ENCODE measurements at regions not wholly inside any gene's neighbourhood (a gene's known extent, or its start where the extent isn't known, plus 50 kb on each side); places are given as distances from the start of the nearest gene placed in this dataset.

DNA sequence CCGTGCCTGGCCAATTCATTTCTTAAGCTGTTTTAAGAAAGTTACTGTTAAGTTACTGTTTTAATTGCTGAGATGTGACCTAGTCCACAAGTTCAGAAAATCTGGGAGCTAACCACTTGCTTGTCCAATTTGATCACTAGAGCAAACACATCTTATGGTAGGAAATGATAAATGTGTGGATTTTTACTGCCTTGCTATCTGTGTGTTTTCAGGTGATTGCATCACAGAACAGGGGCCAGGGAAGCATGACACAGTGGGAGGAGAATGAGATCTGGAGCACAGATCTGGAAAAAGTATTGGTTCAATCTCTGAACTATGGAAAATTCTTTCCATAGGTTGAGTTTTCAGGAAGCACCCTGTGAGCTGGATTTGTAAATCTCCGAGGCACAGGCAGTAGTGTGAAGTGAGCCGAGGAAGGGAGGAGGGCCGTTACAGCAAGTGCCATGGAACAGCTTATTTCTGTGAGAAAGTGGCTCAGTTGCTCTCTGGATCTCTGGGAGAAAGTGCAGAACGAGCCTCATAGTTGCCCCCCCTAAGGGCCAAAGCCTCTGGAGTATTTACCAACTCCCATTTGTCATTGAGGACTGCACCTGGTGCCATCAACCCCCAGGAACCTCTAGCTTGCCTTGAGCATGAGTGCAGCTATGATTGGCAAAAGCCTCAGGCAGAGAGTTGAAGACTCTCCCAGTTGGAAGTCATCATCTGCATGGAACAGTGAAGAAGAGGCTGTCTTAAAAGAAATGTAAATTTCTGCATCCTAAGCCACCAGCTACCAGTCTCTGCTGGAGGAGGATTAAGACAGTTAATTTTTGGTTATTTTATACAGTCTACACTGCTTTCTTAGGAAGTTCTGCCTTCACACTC, 161.8 kb upstream of the CLINT1 start:
- H3K27ac ChIP-seq: peak overlapping the region; percentile 92
- H3K9me3 ChIP-seq (ENCODE audit: low read depth, low read length): no peaks in the 10 kb centered on the region
- peak overlapping the region; percentile 59 for H3K4me3 ChIP-seq
- peak; percentile 40 for DNase-seq (ENCODE audit: low read depth, low spot score)
- TF ChIP-seq POLR2AphosphoS5 (IDR thresholded peaks at IDR 0.05; ENCODE audit: borderline replicate concordance, low read depth, low read length) (no peak), FOXP2 (optimal IDR thresholded peaks at IDR 0.05; ENCODE audit: control extremely low read depth, extremely low read length, insufficient read depth) (no peak), EZH2 (IDR thresholded peaks at IDR 0.05) (no peak)
- no peak overlapping the region for H3K9ac ChIP-seq (ENCODE audit: insufficient read length)
- H3K36me3 ChIP-seq (ENCODE audit: insufficient read depth, low read length): no peaks in the 10 kb centered on the region

DNA sequence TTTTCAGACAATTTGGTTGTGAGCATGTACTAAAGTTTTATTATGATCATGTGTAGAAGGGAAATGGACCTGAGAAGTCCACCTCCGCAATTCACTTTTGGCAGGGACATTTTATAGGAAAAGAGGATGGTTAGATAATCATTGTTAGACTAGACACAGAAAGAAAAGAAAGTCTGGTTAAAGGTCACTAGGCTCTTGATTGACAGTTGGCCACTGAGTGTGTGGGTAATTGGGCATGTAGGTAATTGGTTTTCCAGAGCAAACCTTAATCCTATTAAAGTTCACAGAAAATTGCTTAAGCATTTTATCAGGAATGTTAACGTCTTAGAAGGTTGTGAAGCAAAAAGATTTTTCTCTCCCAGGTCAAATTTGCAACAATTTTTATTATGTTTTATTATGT, 158.5 kb upstream of the CLINT1 start:
- Histone ChIP-seq H3K36me3 (ENCODE audit: insufficient read depth, low read length) (no peaks in the 10 kb centered on the region), H3K4me3 (no peak overlapping the region), H3K27ac (no peak overlapping the region), H3K9me3 (ENCODE audit: low read depth, low read length) (no peaks in the 10 kb centered on the region), H3K9ac (ENCODE audit: insufficient read length) (no peak overlapping the region)
- DNase-seq (ENCODE audit: low read depth, low spot score): no peak
- TF ChIP-seq EZH2 (IDR thresholded peaks at IDR 0.05) (no peak), FOXP2 (optimal IDR thresholded peaks at IDR 0.05; ENCODE audit: control extremely low read depth, extremely low read length, insufficient read depth) (no peak), POLR2AphosphoS5 (IDR thresholded peaks at IDR 0.05; ENCODE audit: borderline replicate concordance, low read depth, low read length) (no peak)

DNA sequence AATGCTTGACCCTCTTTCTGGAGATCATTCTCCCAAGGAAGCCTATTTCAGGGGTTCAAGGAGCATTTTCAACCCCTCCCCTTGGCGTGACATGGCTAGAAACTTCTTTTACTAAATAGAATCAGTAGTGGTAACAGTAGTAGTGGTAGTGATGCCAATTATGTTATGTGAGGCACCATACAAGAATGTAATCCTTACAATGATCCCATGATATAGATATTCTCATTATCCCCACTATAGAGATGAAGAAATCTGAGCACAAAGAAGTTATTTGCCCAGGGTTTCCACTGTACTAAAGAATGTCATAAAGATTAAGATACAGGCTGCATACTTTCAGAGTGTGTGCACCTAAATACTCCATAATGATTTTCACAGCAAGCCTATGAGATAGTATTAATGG, 155.4 kb upstream of the CLINT1 start:
- Histone ChIP-seq H3K9me3 (ENCODE audit: low read depth, low read length) (no peaks in the 10 kb centered on the region), H3K27ac (no peak overlapping the region), H3K36me3 (ENCODE audit: insufficient read depth, low read length) (no peaks in the 10 kb centered on the region), H3K4me3 (no peak overlapping the region), H3K9ac (ENCODE audit: insufficient read length) (no peak overlapping the region)
- DNase-seq (ENCODE audit: low read depth, low spot score): no peak
- TF ChIP-seq POLR2AphosphoS5 (IDR thresholded peaks at IDR 0.05; ENCODE audit: borderline replicate concordance, low read depth, low read length) (no peak), EZH2 (IDR thresholded peaks at IDR 0.05) (no peak), FOXP2 (optimal IDR thresholded peaks at IDR 0.05; ENCODE audit: control extremely low read depth, extremely low read length, insufficient read depth) (no peak)

DNA sequence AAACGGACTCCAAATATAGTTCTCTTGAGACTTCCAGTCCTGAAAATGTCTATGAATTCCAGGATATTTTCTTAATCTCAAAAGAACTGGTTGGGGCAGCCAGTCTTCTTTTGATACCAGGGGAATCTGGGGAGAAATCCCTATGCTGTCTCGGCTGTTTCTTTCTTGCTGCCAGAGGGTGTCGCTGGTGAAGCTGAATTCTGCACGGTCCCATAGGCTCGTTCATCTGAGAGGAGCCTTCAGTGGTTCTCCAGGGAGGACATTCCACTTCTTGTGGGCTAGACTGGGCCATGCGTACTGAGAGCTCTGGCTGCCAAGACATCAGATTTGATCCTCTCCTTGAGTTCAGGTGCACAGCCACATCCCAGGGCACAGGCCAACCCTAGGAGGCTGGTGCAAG, 155.0 kb upstream of the CLINT1 start:
- H3K36me3 ChIP-seq (ENCODE audit: insufficient read depth, low read length): no peaks in the 10 kb centered on the region
- no peaks in the 10 kb centered on the region for H3K9me3 ChIP-seq (ENCODE audit: low read depth, low read length)
- H3K27ac ChIP-seq: no peak overlapping the region
- no peak overlapping the region for H3K9ac ChIP-seq (ENCODE audit: insufficient read length)
- TF ChIP-seq FOXP2 (optimal IDR thresholded peaks at IDR 0.05; ENCODE audit: control extremely low read depth, extremely low read length, insufficient read depth): no peak
- no peak for TF ChIP-seq POLR2AphosphoS5 (IDR thresholded peaks at IDR 0.05; ENCODE audit: borderline replicate concordance, low read depth, low read length)
- TF ChIP-seq EZH2 (IDR thresholded peaks at IDR 0.05): no peak
- no peak for DNase-seq (ENCODE audit: low read depth, low spot score)
- H3K4me3 ChIP-seq: no peak overlapping the region

DNA sequence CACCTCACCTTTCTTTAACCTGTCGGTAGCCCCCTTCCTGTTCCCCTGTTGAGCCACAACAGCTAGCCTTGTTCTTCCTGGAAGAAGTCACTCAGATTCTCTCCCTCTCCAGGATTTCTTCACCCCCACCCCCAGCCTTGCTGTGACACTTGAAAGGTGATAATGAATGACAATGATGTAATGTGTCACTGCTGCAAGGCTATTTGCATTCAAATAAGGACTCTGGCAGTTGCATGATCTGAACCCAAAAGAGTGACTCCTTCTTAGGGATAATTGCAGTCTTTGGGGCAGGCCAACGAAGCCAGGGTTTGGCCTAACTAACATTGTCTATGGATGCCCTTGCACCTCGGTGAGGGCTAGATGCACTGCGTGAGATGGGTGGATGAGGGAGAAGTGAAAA, 154.4 kb upstream of the CLINT1 start:
- DNase-seq (ENCODE audit: low read depth, low spot score): no peak
- Histone ChIP-seq H3K4me3 (no peak overlapping the region), H3K27ac (no peak overlapping the region), H3K36me3 (ENCODE audit: insufficient read depth, low read length) (no peaks in the 10 kb centered on the region), H3K9ac (ENCODE audit: insufficient read length) (no peak overlapping the region), H3K9me3 (ENCODE audit: low read depth, low read length) (no peaks in the 10 kb centered on the region)
- TF ChIP-seq POLR2AphosphoS5 (IDR thresholded peaks at IDR 0.05; ENCODE audit: borderline replicate concordance, low read depth, low read length) (no peak), EZH2 (IDR thresholded peaks at IDR 0.05) (no peak), FOXP2 (optimal IDR thresholded peaks at IDR 0.05; ENCODE audit: control extremely low read depth, extremely low read length, insufficient read depth) (no peak)

DNA sequence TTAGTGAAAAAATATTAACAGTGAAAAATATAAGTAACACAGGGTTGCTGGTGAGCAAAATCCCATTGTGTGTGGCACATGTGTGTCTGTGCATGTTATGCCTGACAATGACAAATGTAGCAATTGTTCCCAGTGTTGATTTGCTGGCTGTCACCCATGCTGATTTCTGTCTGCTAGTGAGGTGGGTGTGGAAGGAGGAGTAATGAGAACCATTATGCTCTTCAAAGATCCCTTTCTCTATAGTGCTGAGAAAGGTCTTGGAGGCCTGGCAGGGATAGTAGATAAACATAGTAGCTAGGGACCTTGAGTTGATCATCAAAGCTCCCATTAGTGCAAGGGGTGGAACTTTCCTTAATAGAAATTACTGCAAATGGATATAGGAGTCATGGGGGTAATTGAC, 152.5 kb upstream of the CLINT1 start:
- H3K36me3 ChIP-seq (ENCODE audit: insufficient read depth, low read length): no peaks in the 10 kb centered on the region
- TF ChIP-seq EZH2 (IDR thresholded peaks at IDR 0.05): no peak
- TF ChIP-seq FOXP2 (optimal IDR thresholded peaks at IDR 0.05; ENCODE audit: control extremely low read depth, extremely low read length, insufficient read depth): no peak
- TF ChIP-seq POLR2AphosphoS5 (IDR thresholded peaks at IDR 0.05; ENCODE audit: borderline replicate concordance, low read depth, low read length): no peak
- H3K9me3 ChIP-seq (ENCODE audit: low read depth, low read length): no peaks in the 10 kb centered on the region
- DNase-seq (ENCODE audit: low read depth, low spot score): no peak
- H3K9ac ChIP-seq (ENCODE audit: insufficient read length): no peak overlapping the region
- H3K4me3 ChIP-seq: no peak overlapping the region
- no peak overlapping the region for H3K27ac ChIP-seq

DNA sequence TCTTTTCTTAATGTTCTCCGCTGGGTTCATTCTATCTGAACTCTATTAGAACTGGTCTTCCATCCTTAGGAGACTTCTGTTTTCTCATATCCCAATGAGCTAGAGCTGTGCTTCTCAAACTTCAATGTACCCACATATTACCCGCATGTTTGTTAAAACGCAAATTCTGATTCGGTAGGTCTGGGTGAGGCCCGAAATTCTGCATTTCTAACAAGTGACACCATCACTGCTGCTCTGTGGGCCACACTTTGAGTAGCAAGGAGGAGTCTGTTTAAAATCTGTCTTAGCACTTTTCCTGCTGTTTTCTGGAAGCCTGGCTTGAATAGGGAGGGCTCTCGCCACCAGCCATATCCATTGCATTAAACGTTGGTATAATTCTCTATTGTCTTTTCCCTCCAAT, 151.9 kb upstream of the CLINT1 start:
- Histone ChIP-seq H3K9ac (ENCODE audit: insufficient read length) (no peak overlapping the region), H3K27ac (no peak overlapping the region), H3K4me3 (no peak overlapping the region), H3K36me3 (ENCODE audit: insufficient read depth, low read length) (no peaks in the 10 kb centered on the region), H3K9me3 (ENCODE audit: low read depth, low read length) (no peaks in the 10 kb centered on the region)
- TF ChIP-seq EZH2 (IDR thresholded peaks at IDR 0.05) (no peak), FOXP2 (optimal IDR thresholded peaks at IDR 0.05; ENCODE audit: control extremely low read depth, extremely low read length, insufficient read depth) (no peak), POLR2AphosphoS5 (IDR thresholded peaks at IDR 0.05; ENCODE audit: borderline replicate concordance, low read depth, low read length) (no peak)
- DNase-seq (ENCODE audit: low read depth, low spot score): no peak

DNA sequence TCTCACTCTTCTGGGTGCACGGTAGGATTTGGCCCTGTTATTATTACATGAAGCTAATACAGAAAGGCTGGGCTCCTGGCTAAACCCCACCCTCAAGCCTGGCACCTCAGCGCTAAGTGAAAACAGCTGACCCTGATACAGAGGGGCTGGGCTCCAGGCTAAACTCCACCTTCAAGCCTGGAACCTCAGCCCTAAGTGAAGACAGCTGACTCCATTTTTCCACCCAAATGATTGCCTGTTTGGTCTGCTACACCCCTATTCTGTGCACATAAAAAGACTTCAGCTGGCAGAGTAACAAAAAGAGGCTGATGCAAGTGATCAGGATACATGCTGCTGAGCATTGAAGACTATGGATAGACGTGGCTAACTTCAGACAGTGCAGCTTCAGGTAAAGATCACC, 148.4 kb upstream of the CLINT1 start:
- H3K36me3 ChIP-seq (ENCODE audit: insufficient read depth, low read length): no peaks in the 10 kb centered on the region
- no peak overlapping the region for H3K27ac ChIP-seq
- no peak for TF ChIP-seq POLR2AphosphoS5 (IDR thresholded peaks at IDR 0.05; ENCODE audit: borderline replicate concordance, low read depth, low read length)
- TF ChIP-seq EZH2 (IDR thresholded peaks at IDR 0.05): no peak
- TF ChIP-seq FOXP2 (optimal IDR thresholded peaks at IDR 0.05; ENCODE audit: control extremely low read depth, extremely low read length, insufficient read depth): no peak

More for the DNA sequence above, 148.4 kb upstream of the CLINT1 start:
- Histone ChIP-seq H3K4me3 (no peak overlapping the region), H3K9me3 (ENCODE audit: low read depth, low read length) (no peaks in the 10 kb centered on the region), H3K9ac (ENCODE audit: insufficient read length) (no peak overlapping the region)
- DNase-seq (ENCODE audit: low read depth, low spot score): no peak

Data from SK-N-MC (cell line).